Pancreas (tissue), 10 donors: ENCODE measurements at regions not wholly inside any gene's neighbourhood (a gene's known extent, or its start where the extent isn't known, plus 50 kb on each side); places are given as distances from the start of the nearest gene placed in this dataset.

Experiments used
- ATAC-seq, 4 donors: fragments of 200-7000 bp; cut with Tn5 transposase; one replicate each; pipeline versions ENCODE4 v1.8.0 to v1.9.1; 2020; ENCODE audit warnings: mild to moderate bottlenecking in 4 of 4, moderate library complexity in 4 of 4
- DNase-seq, 6 donors: peaks; one replicate each; pipeline ENCODE4 v3.0.0-alpha.2; 2020
- FAIRE-seq: peaks from 2 replicates; lab custom pipeline; 2012; peaks lifted over from hg19 to GRCh38; lab: Jason Lieb, UNC
- H3K27ac ChIP-seq, 4 donors: fragments of 200-600 bp; sonication (generic); 1 replicate in 3 of 4; 2 replicates in 1 of 4; pipeline versions ENCODE4 v1.5.0 to v1.8.0; 2020
- H3K27me3 ChIP-seq, 4 donors: fragments of 200-600 bp; one replicate each; pipeline ENCODE4 v1.8.0; 2021
- H3K36me3 ChIP-seq, 3 donors: fragments of 200-600 bp; sonication (generic) in 1 of 3; one replicate each; pipeline versions ENCODE4 v1.5.0 to v1.8.0; 2020 to 2021
- H3K4me1 ChIP-seq, 3 donors: fragments of 200-600 bp; one replicate each; pipeline ENCODE4 v1.8.0; 2021
- H3K4me3 ChIP-seq, 4 donors: fragments of 200-600 bp; sonication (generic) in 2 of 4; one replicate each; pipeline versions ENCODE4 v1.5.0 to v1.8.0; 2020 to 2021
- H3K9me3 ChIP-seq, 4 donors: fragments of 200-600 bp; one replicate each; pipeline ENCODE4 v1.8.0; 2021
- WGBS, 2 donors: extraction: QIAGEN DNeasy Blood & Tissue Kit; methylation state at CpG; one replicate each; pipeline ENCODE4 v1.1.7; 2013; 5-methylcytosine and 5-hydroxymethylcytosine counted together
- intact Hi-C, 3 donors: fragments of 100-400 bp; cut with DNase I; formaldehyde crosslinking; loops; one replicate each; pipeline versions ENCODE4 v1.11.1 to v1.14.2; 2022
- TF ChIP-seq, protein P1 (sequence below), 4 donors: fragments of 200-600 bp; sonication (generic) in 3 of 4; IDR thresholded peaks; one replicate each; pipeline versions ENCODE4 v1.5.0 to v1.8.0; 2021; ENCODE audit warnings: antibody characterized with exemption in 4 of 4
- donor health status: healthy with polysubstance abuse.
- donor health status: DM: no; HTN: no; CAD: no; lungs with moderate emphysema.
- donor health status: DM: no; HTN: no; CAD: no.
- donor health status: control.
- donor health status: control.
- donor health status: Bipolar disorder and iron deficiency.
- donor health status: DM: yes; HTN: yes; CAD: no.
- donor health status: DM: no; HTN: no; CAD: no.
- donor health status: DM: no; HTN: no; CAD: no.
- donor health status: DM: yes; HTN: yes; CAD: no.

DNA sequence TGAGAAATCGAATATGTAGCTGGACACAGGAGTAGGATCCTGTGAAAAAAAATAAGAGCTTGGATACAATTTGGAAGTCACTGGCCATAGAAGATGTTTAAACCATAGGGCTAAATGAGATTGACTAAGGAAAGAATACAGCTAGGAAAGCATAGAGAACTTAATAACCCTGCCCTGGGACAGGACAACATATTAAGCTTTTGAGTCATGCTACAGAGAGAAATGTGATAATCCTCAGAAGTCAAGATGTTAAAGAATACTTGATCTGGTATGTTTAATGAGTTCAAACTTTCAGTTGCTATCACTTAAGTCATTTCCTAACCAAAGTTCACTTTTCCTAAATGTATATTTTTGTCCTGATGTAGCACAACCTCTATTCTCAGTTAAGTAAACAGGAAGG is 154.6 kb upstream of the TSHZ2 start:
- WGBS, 2 donors = 79 to 81% methylated on average over 1 of the region's 1 CpG
- H3K36me3 ChIP-seq = no peaks in the 10 kb centered on the region
- H3K27ac ChIP-seq = no peak overlapping the region
- H3K9me3 ChIP-seq = no peaks in the 10 kb centered on the region
- H3K4me3 ChIP-seq = no peak overlapping the region
- ATAC-seq (no peak), FAIRE-seq (no peak), DNase-seq (no peak)
- H3K4me1 ChIP-seq = no peaks in the 10 kb centered on the region
- intact Hi-C loops = no loop called here
- TF ChIP-seq, protein P1, sequence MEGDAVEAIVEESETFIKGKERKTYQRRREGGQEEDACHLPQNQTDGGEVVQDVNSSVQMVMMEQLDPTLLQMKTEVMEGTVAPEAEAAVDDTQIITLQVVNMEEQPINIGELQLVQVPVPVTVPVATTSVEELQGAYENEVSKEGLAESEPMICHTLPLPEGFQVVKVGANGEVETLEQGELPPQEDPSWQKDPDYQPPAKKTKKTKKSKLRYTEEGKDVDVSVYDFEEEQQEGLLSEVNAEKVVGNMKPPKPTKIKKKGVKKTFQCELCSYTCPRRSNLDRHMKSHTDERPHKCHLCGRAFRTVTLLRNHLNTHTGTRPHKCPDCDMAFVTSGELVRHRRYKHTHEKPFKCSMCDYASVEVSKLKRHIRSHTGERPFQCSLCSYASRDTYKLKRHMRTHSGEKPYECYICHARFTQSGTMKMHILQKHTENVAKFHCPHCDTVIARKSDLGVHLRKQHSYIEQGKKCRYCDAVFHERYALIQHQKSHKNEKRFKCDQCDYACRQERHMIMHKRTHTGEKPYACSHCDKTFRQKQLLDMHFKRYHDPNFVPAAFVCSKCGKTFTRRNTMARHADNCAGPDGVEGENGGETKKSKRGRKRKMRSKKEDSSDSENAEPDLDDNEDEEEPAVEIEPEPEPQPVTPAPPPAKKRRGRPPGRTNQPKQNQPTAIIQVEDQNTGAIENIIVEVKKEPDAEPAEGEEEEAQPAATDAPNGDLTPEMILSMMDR (IDR thresholded peaks at IDR 0.05) = no peak
- no peaks in the 10 kb centered on the region for H3K27me3 ChIP-seq

DNA sequence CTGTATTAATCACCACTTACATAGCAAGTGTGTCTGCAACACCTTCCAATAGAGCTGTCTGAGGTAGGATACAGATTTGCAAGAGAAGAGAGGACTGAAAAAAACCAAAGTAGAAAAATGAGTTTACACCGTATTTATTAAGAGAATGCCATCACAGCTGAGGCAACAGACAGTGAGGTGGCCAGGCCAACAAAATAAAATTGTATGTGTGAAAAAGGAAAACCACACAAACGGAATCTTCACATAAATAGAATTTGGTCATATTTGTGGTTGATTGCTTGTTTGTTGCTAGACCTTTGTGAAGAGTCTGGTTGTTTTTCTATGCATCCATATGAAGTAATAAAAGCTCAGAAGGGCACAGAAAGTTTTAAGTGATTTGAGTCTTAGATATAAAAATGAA is 157.8 kb upstream of the TSHZ2 start:
- H3K27ac ChIP-seq = no peak overlapping the region
- DNase-seq = no peak
- no peaks in the 10 kb centered on the region for H3K9me3 ChIP-seq
- no peak for ATAC-seq
- FAIRE-seq = no peak
- intact Hi-C loops = no loop called here
- H3K36me3 ChIP-seq = no peaks in the 10 kb centered on the region
- WGBS, 2 donors = 78 to 83% methylated on average over 2 of the region's 2 CpGs
- TF ChIP-seq, protein P1 (IDR thresholded peaks at IDR 0.05) = no peak
- H3K4me3 ChIP-seq = no peak overlapping the region
- H3K4me1 ChIP-seq = no peaks in the 10 kb centered on the region
- H3K27me3 ChIP-seq = no peaks in the 10 kb centered on the region

DNA sequence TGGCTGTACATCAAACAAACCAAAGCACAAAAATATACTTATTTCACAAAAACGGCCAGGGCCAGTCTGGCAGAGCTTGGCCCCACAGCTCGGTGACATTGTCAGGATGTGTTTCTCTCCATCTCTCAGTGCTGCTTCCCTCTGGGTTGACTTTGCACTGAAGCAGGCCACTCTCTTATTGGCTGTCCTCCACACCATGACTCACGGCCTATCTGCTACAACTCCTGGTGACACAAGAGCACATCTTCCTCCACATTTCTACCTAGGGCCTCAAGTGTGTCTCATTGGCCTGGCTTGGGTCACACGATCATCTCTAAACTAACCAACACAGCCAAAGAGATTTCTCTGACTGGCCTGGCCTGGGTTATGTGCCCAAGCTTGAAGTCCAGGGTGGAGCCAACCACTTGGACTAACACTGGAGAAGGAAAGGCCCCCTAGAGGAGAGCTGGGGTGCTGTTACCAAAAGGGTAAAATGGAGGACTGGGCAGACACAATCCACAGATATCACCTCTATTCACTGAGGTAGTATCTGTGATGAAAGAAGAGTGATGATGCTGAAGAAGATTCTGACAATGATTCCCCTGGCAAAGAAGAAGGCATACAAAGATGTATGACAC is 159.8 kb upstream of the TSHZ2 start:
- intact Hi-C loops = no loop called here
- FAIRE-seq = no peak
- Histone ChIP-seq H3K4me3 (no peak overlapping the region), H3K27ac (no peak overlapping the region), H3K4me1 (no peaks in the 10 kb centered on the region), H3K27me3 (no peaks in the 10 kb centered on the region), H3K36me3 (no peaks in the 10 kb centered on the region), H3K9me3 (no peaks in the 10 kb centered on the region)
- no peak for DNase-seq
- no peak for ATAC-seq
- TF ChIP-seq, protein P1 (IDR thresholded peaks at IDR 0.05) = no peak
- 89 to 91% methylated on average over 4 of the region's 4 CpGs for WGBS, 2 donors

DNA sequence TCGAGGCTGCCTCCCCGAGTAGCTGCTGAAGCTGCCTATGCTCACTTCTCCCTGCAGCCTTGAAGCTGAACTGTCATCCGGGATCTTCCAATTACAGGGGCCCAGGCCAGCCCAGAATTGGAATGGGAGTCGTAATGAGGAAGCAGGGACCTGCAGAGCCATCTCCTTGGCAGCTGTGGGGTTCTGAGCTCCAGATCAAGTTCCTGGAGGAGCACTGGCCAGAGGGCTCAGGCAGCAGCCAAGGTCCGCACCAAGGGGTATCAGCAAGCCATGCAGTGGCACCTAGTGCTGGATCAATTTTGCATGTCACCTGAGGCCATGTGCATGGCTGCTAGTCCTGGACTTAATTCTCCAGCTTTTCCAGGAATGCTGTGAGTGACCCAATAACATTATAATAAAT is 163.2 kb upstream of the TSHZ2 start:
- H3K27me3 ChIP-seq = no peaks in the 10 kb centered on the region
- intact Hi-C loops = no loop called here
- WGBS, 2 donors = 74 to 78% methylated on average over 5 of the region's 5 CpGs
- ATAC-seq (no peak), DNase-seq (no peak), FAIRE-seq (no peak)
- TF ChIP-seq, protein P1 (IDR thresholded peaks at IDR 0.05) = no peak
- no peaks in the 10 kb centered on the region for H3K9me3 ChIP-seq
- H3K4me3 ChIP-seq = no peak overlapping the region
- H3K36me3 ChIP-seq = no peaks in the 10 kb centered on the region
- no peak overlapping the region for H3K27ac ChIP-seq
- peaks cover 0 to 10% (median 7%) of the 10 kb centered on the region in 3 donors for H3K4me1 ChIP-seq

DNA sequence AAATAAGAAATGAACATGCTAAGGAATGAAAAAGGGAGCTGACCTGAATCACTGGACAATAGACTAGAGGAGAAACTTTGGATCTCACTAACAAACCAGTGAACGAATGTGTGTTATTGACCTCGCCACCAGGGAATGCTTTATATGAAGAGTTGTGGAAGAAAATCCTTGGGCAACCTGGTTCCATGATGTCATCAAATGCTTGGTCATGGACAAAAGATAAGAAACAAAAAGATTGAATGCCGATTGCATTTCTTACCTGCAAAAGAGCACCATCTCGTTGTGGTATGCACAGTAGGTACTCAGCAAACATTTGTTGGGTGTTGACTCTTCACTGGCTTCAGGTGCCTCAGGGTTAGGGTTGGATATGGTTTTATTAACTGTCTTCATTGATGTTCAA is 165.2 kb upstream of the TSHZ2 start:
- TF ChIP-seq, protein P1 (IDR thresholded peaks at IDR 0.05) = no peak
- DNase-seq = no peak
- intact Hi-C loops = no loop called here
- FAIRE-seq = no peak
- Histone ChIP-seq H3K4me3 (no peak overlapping the region), H3K27me3 (no peaks in the 10 kb centered on the region), H3K36me3 (no peaks in the 10 kb centered on the region), H3K27ac (no peak overlapping the region), H3K9me3 (no peaks in the 10 kb centered on the region), H3K4me1 (peaks cover 0 to 10% (median 7%) of the 10 kb centered on the region in 3 donors)
- no peak for ATAC-seq
- WGBS, 2 donors = 74 to 81% methylated on average over 4 of the region's 4 CpGs
